SW480 (cell line): ENCODE measurements at regions not wholly inside any gene's neighbourhood (a gene's known extent, or its start where the extent isn't known, plus 50 kb on each side); places are given as distances from the start of the nearest gene placed in this dataset.
"Not testable (repeated sequence)": the region's sequence is repeated elsewhere in the genome, so short reads cannot be mapped to it uniquely, and the experiment has no call there.

Experiments used
- DNase-seq: peaks from one replicate; pipeline ENCODE4 v3.0.0-alpha.2; 2016; ENCODE audit warnings: low spot score

DNA sequence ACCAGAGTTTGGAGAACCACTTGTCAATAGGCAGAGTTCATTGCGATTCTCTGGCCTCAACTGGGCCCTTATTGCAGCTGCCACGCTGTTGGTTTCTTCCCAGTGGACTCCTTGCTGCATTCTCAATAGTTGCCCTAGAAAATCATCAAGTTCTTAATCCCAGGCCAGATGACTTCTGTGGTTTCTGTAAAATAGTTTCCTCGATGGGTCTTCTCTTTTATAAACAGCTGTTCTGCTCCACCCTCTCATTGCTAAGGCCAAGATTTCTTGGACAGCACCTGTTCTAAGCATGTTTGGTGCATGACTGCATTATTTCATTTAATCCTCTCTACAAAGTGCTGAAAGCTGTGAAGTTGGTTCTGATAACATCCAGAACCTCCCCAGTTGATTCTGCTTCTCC is 131.0 kb downstream of the BCL2L11 start:
- no peak for DNase-seq

DNA sequence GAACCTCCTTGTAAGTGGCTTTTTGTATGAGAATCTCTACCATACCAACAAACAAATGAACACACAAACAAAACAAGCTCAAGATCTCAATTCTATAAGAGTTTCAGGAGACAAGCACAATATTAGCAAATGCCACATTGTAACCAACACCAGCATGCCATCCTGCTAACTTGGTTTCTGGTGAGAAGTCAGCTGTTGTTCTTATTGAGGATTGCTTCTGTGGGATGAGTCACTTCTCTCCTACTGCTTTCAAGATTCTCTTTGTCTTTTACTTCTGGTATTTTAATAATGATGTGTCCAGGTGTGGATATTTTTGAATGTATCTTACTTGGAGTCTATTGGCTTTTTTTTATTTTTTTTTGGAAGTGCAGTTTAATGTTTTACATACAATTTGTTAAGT is 131.7 kb downstream of the BCL2L11 start:
- DNase-seq, result no peak

GRCh38 chr2:111254916-111255315 is 134.2 kb downstream of the BCL2L11 start:
- DNase-seq, result not testable (repeated sequence)

DNA sequence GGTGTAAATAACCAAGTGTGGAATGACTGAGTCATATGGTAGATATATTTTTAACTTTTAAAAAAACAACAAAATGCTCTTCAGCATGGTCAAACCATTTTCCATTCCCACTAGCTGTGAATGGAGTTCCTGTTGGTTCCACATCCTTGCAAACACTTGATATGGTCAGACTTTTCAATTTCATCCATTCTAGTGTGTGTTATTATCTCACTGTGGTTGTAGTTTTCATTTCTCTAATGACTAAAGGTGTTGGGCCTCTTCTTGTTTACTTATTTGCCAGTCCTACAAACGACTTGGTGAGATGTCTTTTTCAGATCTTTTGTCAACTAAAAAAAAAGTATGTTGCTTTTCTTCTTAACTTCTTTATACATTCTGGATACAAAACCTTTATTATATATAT is 135.9 kb downstream of the BCL2L11 start:
- not testable (repeated sequence) for DNase-seq

DNA sequence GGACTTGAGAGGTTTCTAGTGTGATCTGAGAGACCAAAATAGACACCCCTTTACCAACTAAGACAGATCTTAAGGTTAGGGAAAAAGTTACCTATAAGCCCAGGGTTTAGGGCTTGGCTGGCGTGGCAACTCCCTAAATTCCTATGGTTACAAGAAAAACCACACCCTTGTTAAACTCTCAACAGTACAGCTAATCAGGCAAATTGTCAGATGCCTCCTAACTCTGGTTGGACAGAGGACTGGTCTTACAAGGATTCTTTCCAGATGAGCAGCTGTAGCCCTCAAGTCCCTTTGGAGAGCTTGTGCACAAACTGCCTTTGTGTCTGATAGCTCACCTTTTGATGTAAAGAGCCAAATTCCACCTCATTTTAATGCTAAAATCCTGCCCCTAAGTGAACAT is 136.9 kb downstream of the BCL2L11 start:
- not testable (repeated sequence) for DNase-seq

- DNase-seq, result not testable (repeated sequence)
Observed at GRCh38 chr2:111258318-111258717, 137.6 kb downstream of the BCL2L11 start.

GRCh38 chr2:111262627-111263379 is 142.1 kb downstream of the BCL2L11 start:
- not testable (repeated sequence) for DNase-seq

GRCh38 chr2:111263380-111264017 is 142.8 kb downstream of the BCL2L11 start:
- DNase-seq, result not testable (repeated sequence)

- DNase-seq, result not testable (repeated sequence)
Observed at GRCh38 chr2:111264956-111265355, 144.2 kb downstream of the BCL2L11 start.

GRCh38 chr2:111266556-111266955 is 145.8 kb downstream of the BCL2L11 start:
- DNase-seq, result not testable (repeated sequence)

GRCh38 chr2:111267038-111267437 is 146.3 kb downstream of the BCL2L11 start:
- DNase-seq, result not testable (repeated sequence)

DNA sequence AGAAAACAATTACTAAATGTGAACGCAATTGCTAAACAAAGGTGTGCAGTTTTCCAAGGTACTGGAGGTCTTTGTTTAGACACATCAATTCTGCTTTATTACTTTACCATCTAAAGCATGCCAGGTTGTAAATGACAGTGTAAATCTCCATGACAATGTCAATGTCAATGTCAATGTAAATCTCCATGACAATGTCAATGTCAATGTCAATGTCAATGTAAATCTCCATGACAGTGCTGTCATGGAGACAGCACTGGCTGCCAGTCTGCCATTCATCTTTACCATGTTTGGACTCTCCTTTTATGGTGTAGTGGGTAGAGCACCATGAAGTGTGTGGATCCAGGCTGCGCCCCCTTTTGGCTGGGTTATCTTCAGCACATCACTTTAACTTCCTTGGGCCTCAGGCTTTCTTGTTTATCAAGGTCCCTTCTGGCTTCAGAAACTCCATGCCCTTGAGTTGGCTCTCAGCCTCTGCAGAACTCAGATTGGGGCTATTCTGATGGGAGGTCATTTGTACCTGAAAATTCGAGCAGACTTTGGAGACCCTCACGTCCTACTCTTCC is 149.1 kb downstream of the BCL2L11 start:
- not testable (repeated sequence) for DNase-seq

GRCh38 chr2:111270569-111270968 is 149.9 kb downstream of the BCL2L11 start:
- not testable (repeated sequence) for DNase-seq

DNA sequence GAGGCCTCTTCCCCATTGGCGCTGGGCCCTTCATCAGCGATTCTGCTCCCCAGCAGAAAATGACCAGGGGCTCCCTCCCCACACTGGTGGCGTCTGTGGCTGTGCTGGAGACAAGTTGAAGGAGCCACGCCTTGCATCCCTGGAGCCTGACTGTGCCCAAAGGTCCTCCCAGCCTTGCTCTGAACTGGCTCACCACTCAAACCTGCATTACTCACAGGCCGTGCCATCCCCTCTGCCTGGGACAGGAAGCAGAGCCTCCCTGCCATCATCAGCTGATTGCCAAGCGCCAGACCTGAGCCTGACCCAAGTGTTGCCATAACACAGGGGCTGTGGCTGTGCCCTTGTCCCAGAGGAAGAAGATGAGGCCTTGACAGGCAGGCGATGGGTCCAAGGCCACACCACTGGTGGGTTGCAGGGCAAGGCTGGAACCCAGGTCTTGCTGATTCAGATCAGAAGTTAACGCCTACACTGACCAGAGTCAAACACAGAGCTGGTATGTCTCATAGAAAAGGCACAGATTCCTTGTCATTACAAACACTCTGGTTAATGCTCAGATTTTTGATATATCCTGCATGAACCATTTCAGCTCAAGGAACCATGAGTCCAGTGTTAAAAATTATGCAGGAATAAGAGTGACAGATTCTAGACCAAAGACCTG is 151.1 kb downstream of the BCL2L11 start:
- not testable (repeated sequence) for DNase-seq

DNA sequence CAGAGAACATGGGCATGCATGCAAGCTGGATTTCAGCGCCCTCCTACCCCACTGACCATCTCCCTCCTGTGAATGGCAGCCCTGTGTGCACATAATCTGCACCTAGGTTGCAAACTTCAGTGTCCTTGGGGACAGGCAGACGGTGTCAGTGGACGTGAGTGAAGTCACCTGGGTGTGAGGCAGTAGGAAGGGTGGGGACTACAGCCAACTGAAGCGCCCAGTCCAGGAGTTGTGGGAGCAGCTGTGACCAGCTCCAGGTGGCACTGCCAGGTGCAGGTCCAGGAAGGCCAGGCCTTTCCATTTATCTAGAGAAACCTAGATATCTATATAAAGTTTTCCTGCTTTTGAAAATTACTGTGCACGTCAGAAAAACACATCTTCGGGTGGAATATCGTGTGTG is 152.3 kb downstream of the BCL2L11 start:
- not testable (repeated sequence) for DNase-seq

DNA sequence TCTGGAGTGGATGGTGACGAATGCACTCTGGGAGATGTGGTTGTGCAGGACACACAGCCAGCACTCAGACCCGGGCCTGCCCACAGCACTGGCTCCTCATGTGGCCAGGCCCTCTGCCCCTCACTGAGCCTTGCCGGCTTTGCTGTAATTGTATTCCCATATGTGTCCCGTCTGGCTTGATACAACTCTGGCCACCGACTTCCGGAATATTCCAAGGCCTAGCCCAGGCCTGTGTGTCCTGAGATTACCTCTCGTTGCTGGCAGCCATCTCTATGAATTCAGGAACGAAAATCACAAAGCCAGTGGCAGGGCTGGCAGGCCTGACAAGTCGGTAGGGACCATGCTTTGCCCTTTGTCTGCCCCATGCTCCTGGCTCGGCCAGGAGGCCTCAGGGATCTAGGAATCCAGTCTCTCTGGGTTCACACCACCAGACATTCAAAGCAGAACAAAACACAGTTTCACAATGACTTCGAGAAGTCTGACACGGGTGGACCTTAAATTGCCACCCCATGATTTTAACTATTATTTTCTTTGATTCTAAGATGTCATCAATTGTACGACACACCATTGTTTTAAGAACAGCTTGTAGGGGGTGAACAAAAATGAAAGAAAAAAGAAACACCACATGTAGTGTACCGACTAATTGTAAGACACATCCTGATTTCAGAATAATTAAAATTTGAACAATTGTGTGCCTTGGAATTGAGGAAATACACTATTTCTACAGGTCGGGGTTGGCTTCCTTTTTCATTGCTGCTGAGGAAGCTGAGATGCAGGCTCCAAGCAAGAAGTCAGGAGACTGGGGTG is 154.5 kb downstream of the BCL2L11 start:
- DNase-seq, result not testable (repeated sequence)

GRCh38 chr2:111275854-111276171 is 155.1 kb downstream of the BCL2L11 start:
- DNase-seq, result not testable (repeated sequence)

GRCh38 chr2:111278133-111278532 is 157.4 kb downstream of the BCL2L11 start:
- not testable (repeated sequence) for DNase-seq

- not testable (repeated sequence) for DNase-seq
Observed at GRCh38 chr2:111280709-111281286, 160.1 kb downstream of the BCL2L11 start.

GRCh38 chr2:111282162-111282561 is 161.4 kb downstream of the BCL2L11 start:
- DNase-seq, result not testable (repeated sequence)
